ENCODE measurements at regions not wholly inside any gene's neighbourhood (a gene's known extent, or its start where the extent isn't known, plus 50 kb on each side); places are given as distances from the start of the nearest gene placed in this dataset.

- no peak for TF ChIP-seq REST (IDR thresholded peaks at IDR 0.05)
- no peak for TF ChIP-seq NR2F2 (IDR thresholded peaks at IDR 0.05)
- no peak for TF ChIP-seq RAD21 (IDR thresholded peaks at IDR 0.05)
- no peak for TF ChIP-seq YY1 (IDR thresholded peaks at IDR 0.05)
- no peak for TF ChIP-seq CTCF (IDR thresholded peaks at IDR 0.05; ENCODE audit: low read depth, low read length, missing input control)
- TF ChIP-seq FOXA1 (IDR thresholded peaks at IDR 0.05): no peak
- TF ChIP-seq SP1 (IDR thresholded peaks at IDR 0.05): no peak
- TF ChIP-seq HNF4G (IDR thresholded peaks at IDR 0.05): no peak
- TF ChIP-seq TAF1 (conservative IDR thresholded peaks at IDR 0.05): no peak
- TF ChIP-seq ATF3 (IDR thresholded peaks at IDR 0.05): no peak
- TF ChIP-seq FOXA2 (IDR thresholded peaks at IDR 0.05): no peak
- TF ChIP-seq ZBTB33 (IDR thresholded peaks at IDR 0.05): no peak
- TF ChIP-seq RXRA (IDR thresholded peaks at IDR 0.05): no peak
- TF ChIP-seq HNF4A (conservative IDR thresholded peaks at IDR 0.05): no peak
- Histone ChIP-seq H3K36me3 (ENCODE audit: control insufficient read depth in 4 of 4, insufficient read depth in 3 of 4, low read depth in 1 of 4, low read length in 3 of 4) (no peaks in the 10 kb centered on the region), H3K27me3 (ENCODE audit: control insufficient read depth in 4 of 4, insufficient read depth in 4 of 4, low read length in 3 of 4) (no peaks in the 10 kb centered on the region), H3K27ac (ENCODE audit: low read depth in 1 of 2, low read length in 2 of 2) (no peak overlapping the region), H3K4me1 (ENCODE audit: control insufficient read depth in 4 of 4, insufficient read depth in 4 of 4, low read length in 3 of 4) (no peaks in the 10 kb centered on the region), H3K4me3 (ENCODE audit: low read depth in 1 of 3, low read length in 3 of 3) (no peak overlapping the region), H3K9me3 (ENCODE audit: control insufficient read depth in 4 of 4, low read length in 3 of 4) (no peaks in the 10 kb centered on the region), H3K9ac (ENCODE audit: low read depth in 1 of 2, low read length in 2 of 2) (no peak overlapping the region)
- WGBS: 72% methylated on average over 2 of the region's 2 CpGs
- DNase-seq (ENCODE audit: low spot score): no peak
These were observed 854.3 kb downstream of the CDH8 start for GRCh38 chr16:61181982-61182381.

- H3K9ac ChIP-seq (ENCODE audit: low read depth in 1 of 2, low read length in 2 of 2): no peak overlapping the region
- H3K9me3 ChIP-seq (ENCODE audit: control insufficient read depth in 4 of 4, low read length in 3 of 4): no peaks in the 10 kb centered on the region
These were observed 856.7 kb downstream of the CDH8 start for GRCh38 chr16:61179561-61179960.

More at GRCh38 chr16:61179561-61179960, 856.7 kb downstream of the CDH8 start:
- H3K36me3 ChIP-seq (ENCODE audit: control insufficient read depth in 4 of 4, insufficient read depth in 3 of 4, low read depth in 1 of 4, low read length in 3 of 4): no peaks in the 10 kb centered on the region
- 82% methylated on average over 2 of the region's 2 CpGs for WGBS
- no peak overlapping the region for H3K4me3 ChIP-seq (ENCODE audit: low read depth in 1 of 3, low read length in 3 of 3)
- H3K4me1 ChIP-seq (ENCODE audit: control insufficient read depth in 4 of 4, insufficient read depth in 4 of 4, low read length in 3 of 4): no peaks in the 10 kb centered on the region
- no peak for TF ChIP-seq HNF4G (IDR thresholded peaks at IDR 0.05)
- no peak for TF ChIP-seq YY1 (IDR thresholded peaks at IDR 0.05)
- no peak for TF ChIP-seq NR2F2 (IDR thresholded peaks at IDR 0.05)
- TF ChIP-seq TAF1 (conservative IDR thresholded peaks at IDR 0.05): no peak
- TF ChIP-seq GABPA (IDR thresholded peaks at IDR 0.05 in 1 of 2, conservative IDR thresholded peaks at IDR 0.05 in 1 of 2): no peak
- no peak for TF ChIP-seq ATF3 (IDR thresholded peaks at IDR 0.05)
- no peak for TF ChIP-seq JUND (IDR thresholded peaks at IDR 0.05)
- no peak for TF ChIP-seq SP1 (IDR thresholded peaks at IDR 0.05)
- TF ChIP-seq REST (IDR thresholded peaks at IDR 0.05): no peak
- TF ChIP-seq EGR1 (IDR thresholded peaks at IDR 0.05; ENCODE audit: low read depth in 2 of 2): no peak
- TF ChIP-seq FOXA2 (IDR thresholded peaks at IDR 0.05): no peak
- no peaks in the 10 kb centered on the region for H3K27me3 ChIP-seq (ENCODE audit: control insufficient read depth in 4 of 4, insufficient read depth in 4 of 4, low read length in 3 of 4)
- no peak overlapping the region for H3K27ac ChIP-seq (ENCODE audit: low read depth in 1 of 2, low read length in 2 of 2)
- no peak for DNase-seq (ENCODE audit: low spot score)

Measured in liver (tissue), 8 donors.